Natural killer cell (primary cell): ENCODE measurements at regions not wholly inside any gene's neighbourhood (a gene's known extent, or its start where the extent isn't known, plus 50 kb on each side); places are given as distances from the start of the nearest gene placed in this dataset.

ENCODE experiments used
- ATAC-seq, 3 donors: fragments of 150-1000 bp in 2 of 3; fragments of 200-7000 bp in 1 of 3; cut with Tn5 transposase; 1 replicate in 1 of 3; 2 replicates in 2 of 3; pipeline ENCODE4 v1.10.0; 2021; ENCODE audit warnings: mild to moderate bottlenecking in 2 of 3, moderate library complexity in 2 of 3
- DNase-seq, 2 donors: peaks; one replicate each; pipeline versions ENCODE4 v3.0.0 to v3.0.0-alpha.2; 2013 to 2021; ENCODE audit warnings: mixed read lengths in 1 of 2
- H3K27ac ChIP-seq: one replicate; pipeline ENCODE4 v1.5.1; 2013; ENCODE audit warnings: mild to moderate bottlenecking, low read length
- H3K27me3 ChIP-seq: one replicate; pipeline ENCODE4 v1.6.1; 2013; ENCODE audit warnings: low read length; ENCODE audit not compliant: control insufficient read depth, insufficient read depth
- H3K36me3 ChIP-seq: one replicate; pipeline ENCODE4 v1.6.1; 2013; ENCODE audit warnings: low read length; ENCODE audit not compliant: control insufficient read depth, insufficient read depth
- H3K4me1 ChIP-seq: one replicate; pipeline ENCODE4 v1.6.1; 2013; ENCODE audit warnings: low read length; ENCODE audit not compliant: control insufficient read depth, insufficient read depth
- H3K4me3 ChIP-seq: one replicate; pipeline ENCODE4 v1.5.1; 2013; ENCODE audit warnings: low read length
- H3K9me3 ChIP-seq: one replicate; pipeline ENCODE4 v1.6.1; 2013; ENCODE audit warnings: low read length; ENCODE audit not compliant: control insufficient read depth, insufficient read depth
- H3K27ac Mint-ChIP-seq, 2 donors: one replicate each; pipeline ENCODE4 v1.8.0; 2022; ENCODE audit warnings: mild to moderate bottlenecking in 2 of 2, mixed read lengths in 2 of 2, moderate library complexity in 1 of 2
- H3K27me3 Mint-ChIP-seq, 2 donors: one replicate each; pipeline ENCODE4 v1.8.0; 2022; ENCODE audit warnings: low read depth in 2 of 2, mixed read lengths in 2 of 2
- H3K36me3 Mint-ChIP-seq: one replicate; pipeline ENCODE4 v1.8.0; 2022; ENCODE audit warnings: mixed read lengths
- H3K4me1 Mint-ChIP-seq, 2 donors: one replicate each; pipeline ENCODE4 v1.8.0; 2022; ENCODE audit warnings: mixed read lengths in 2 of 2
- H3K4me3 Mint-ChIP-seq: one replicate; pipeline ENCODE4 v1.8.0; 2022; ENCODE audit warnings: mild to moderate bottlenecking, moderate library complexity, mixed read lengths
- H3K9me3 Mint-ChIP-seq, 2 donors: one replicate each; pipeline ENCODE4 v1.8.0; 2022; ENCODE audit warnings: mixed read lengths in 2 of 2
- WGBS: methylation state at CpG from one replicate; pipeline ENCODE4 v1.1.7; 2013; ENCODE audit warnings: missing lambda C conversion rate; ENCODE audit not compliant: insufficient coverage; 5-methylcytosine and 5-hydroxymethylcytosine counted together
- intact Hi-C: fragments of 100-400 bp; cut with micrococcal nuclease; formaldehyde crosslinking; loops from one replicate; pipeline ENCODE4 v1.14.2; 2022
- TF ChIP-seq, protein P1 (sequence below): fragments of 200-600 bp; IDR thresholded peaks from one replicate; pipeline ENCODE4 v1.8.0; 2022; ENCODE audit warnings: antibody characterized with exemption

DNA sequence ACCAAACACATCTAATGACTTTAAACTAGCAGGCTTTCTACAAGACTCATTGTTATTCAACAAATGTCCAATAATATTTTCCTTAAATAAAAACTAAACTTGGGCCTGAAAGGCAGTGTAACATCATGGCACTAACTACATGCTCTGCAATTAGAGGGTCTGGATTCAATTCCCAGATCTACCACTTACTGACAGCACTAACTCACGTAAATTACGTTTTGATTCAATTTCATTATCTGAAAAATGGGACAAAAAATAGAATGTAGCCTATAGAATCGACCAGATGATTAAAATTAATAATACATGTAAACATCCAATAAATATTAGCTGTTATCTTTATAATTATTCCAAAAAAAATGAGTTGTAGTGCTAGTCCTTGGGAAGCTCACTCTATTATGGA, 98.0 kb upstream of the DDX18 start:
- Histone ChIP-seq H3K27me3 (no peaks in the 10 kb centered on the region), H3K4me3 (no peak overlapping the region), H3K4me1 (peaks cover 1% of the 10 kb centered on the region), H3K27ac (no peak overlapping the region), H3K36me3 (no peaks in the 10 kb centered on the region), H3K9me3 (no peaks in the 10 kb centered on the region)
- Mint-ChIP-seq H3K9me3 (peaks cover 0 to 2% of the 10 kb centered on the region in 2 donors), H3K36me3 (no peaks in the 10 kb centered on the region), H3K4me1 (peaks cover 0 to 10% of the 10 kb centered on the region in 2 donors), H3K4me3 (no peak overlapping the region), H3K27me3 (peaks cover 0 to 2% of the 10 kb centered on the region in 2 donors), H3K27ac (no peak overlapping the region)
- WGBS, result no CpG with 5 or more reads among the region's 3 CpGs
- DNase-seq (no peak), ATAC-seq (no peak)
- intact Hi-C loops, result no loop called here
- TF ChIP-seq, protein P1, sequence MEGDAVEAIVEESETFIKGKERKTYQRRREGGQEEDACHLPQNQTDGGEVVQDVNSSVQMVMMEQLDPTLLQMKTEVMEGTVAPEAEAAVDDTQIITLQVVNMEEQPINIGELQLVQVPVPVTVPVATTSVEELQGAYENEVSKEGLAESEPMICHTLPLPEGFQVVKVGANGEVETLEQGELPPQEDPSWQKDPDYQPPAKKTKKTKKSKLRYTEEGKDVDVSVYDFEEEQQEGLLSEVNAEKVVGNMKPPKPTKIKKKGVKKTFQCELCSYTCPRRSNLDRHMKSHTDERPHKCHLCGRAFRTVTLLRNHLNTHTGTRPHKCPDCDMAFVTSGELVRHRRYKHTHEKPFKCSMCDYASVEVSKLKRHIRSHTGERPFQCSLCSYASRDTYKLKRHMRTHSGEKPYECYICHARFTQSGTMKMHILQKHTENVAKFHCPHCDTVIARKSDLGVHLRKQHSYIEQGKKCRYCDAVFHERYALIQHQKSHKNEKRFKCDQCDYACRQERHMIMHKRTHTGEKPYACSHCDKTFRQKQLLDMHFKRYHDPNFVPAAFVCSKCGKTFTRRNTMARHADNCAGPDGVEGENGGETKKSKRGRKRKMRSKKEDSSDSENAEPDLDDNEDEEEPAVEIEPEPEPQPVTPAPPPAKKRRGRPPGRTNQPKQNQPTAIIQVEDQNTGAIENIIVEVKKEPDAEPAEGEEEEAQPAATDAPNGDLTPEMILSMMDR, result no peak

GRCh38 chr2:117717072-117717471, 97.4 kb upstream of the DDX18 start:
- Mint-ChIP-seq H3K36me3 (no peaks in the 10 kb centered on the region), H3K9me3 (peaks cover 0 to 2% of the 10 kb centered on the region in 2 donors), H3K27me3 (peaks cover 0 to 2% of the 10 kb centered on the region in 2 donors), H3K4me1 (peaks cover 4 to 15% of the 10 kb centered on the region in 2 donors), H3K27ac (no peak overlapping the region), H3K4me3 (no peak overlapping the region)
- DNase-seq, result no peak
- no peaks in the 10 kb centered on the region for H3K27me3 ChIP-seq
- no peak overlapping the region for H3K27ac ChIP-seq
- intact Hi-C loops, result no loop called here
- peaks cover 5% of the 10 kb centered on the region for H3K4me1 ChIP-seq
- H3K4me3 ChIP-seq, result no peak overlapping the region
- no peaks in the 10 kb centered on the region for H3K36me3 ChIP-seq
- TF ChIP-seq, protein P1, result no peak
- WGBS, result 64% methylated on average over 5 of the region's 6 CpGs
- ATAC-seq, result no peak
- H3K9me3 ChIP-seq, result no peaks in the 10 kb centered on the region

GRCh38 chr2:117718048-117718447, 96.4 kb upstream of the DDX18 start:
- no peak overlapping the region for H3K27ac Mint-ChIP-seq
- peaks cover 0 to 2% of the 10 kb centered on the region in 2 donors for H3K27me3 Mint-ChIP-seq
- DNase-seq, result no peak
- no peaks in the 10 kb centered on the region for H3K36me3 Mint-ChIP-seq
- 50% methylated on average over 2 of the region's 3 CpGs for WGBS
- intact Hi-C loops, result no loop called here
- Histone ChIP-seq H3K36me3 (no peaks in the 10 kb centered on the region), H3K27me3 (no peaks in the 10 kb centered on the region), H3K27ac (no peak overlapping the region), H3K4me3 (no peak overlapping the region), H3K9me3 (no peaks in the 10 kb centered on the region), H3K4me1 (peaks cover 11% of the 10 kb centered on the region)
- TF ChIP-seq, protein P1, result no peak
- no peak for ATAC-seq
- peaks cover 0 to 2% of the 10 kb centered on the region in 2 donors for H3K9me3 Mint-ChIP-seq
- H3K4me1 Mint-ChIP-seq, result peaks cover 14 to 25% of the 10 kb centered on the region in 2 donors
- H3K4me3 Mint-ChIP-seq, result no peak overlapping the region

GRCh38 chr2:117720765-117721164, 93.7 kb upstream of the DDX18 start:
- peak overlapping the region; percentile 4 to 17 for H3K27ac Mint-ChIP-seq
- no peaks in the 10 kb centered on the region for H3K36me3 Mint-ChIP-seq
- Histone ChIP-seq H3K9me3 (no peaks in the 10 kb centered on the region), H3K4me3 (no peak overlapping the region), H3K4me1 (peaks cover 12% of the 10 kb centered on the region), H3K27ac (no peak overlapping the region), H3K27me3 (no peaks in the 10 kb centered on the region), H3K36me3 (no peaks in the 10 kb centered on the region)
- peaks cover 18 to 30% of the 10 kb centered on the region in 2 donors for H3K4me1 Mint-ChIP-seq
- H3K9me3 Mint-ChIP-seq, result no peaks in the 10 kb centered on the region
- H3K27me3 Mint-ChIP-seq, result peaks cover 0 to 2% of the 10 kb centered on the region in 2 donors
- H3K4me3 Mint-ChIP-seq, result no peak overlapping the region
- intact Hi-C loops, result no loop called here
- TF ChIP-seq, protein P1, result no peak
- whole genome bisulfite sequencing, result 91% methylated on average over 2 of the region's 2 CpGs
- no peak for DNase-seq
- ATAC-seq, result no peak
